K562 (cell line): ENCODE measurements at regions not wholly inside any gene's neighbourhood (a gene's known extent, or its start where the extent isn't known, plus 50 kb on each side); places are given as distances from the start of the nearest gene placed in this dataset.

Source experiments
- ATAC-seq: fragments of 200-7000 bp; cut with Tn5 transposase; 3 replicates; pipeline ENCODE4 v1.9.1; 2020; ENCODE audit warnings: moderate library complexity
- BruUV-seq: library from RNA; stranded (reverse); fragments of 400-500 nt; replicated peaks from 2 replicates; lab custom pipeline; 2021; lab: Mats Ljungman, UMichigan
- CTCF ChIA-PET: fragments of 300-600 bp; formaldehyde crosslinking; extraction: SDS; loops from one replicate; lab custom pipeline; 2021; ENCODE audit warnings: low intra/inter-chr PET ratio; lab: Yijun Ruan, JAX
- POLR2A ChIA-PET: fragments of 300-600, 350-650 bp; sonication (Branson Sonifier 250); formaldehyde crosslinking; extraction: SDS; loops from one replicate; lab custom pipeline; 2021; ENCODE audit warnings: antibody characterized with exemption, inconsistent platforms; lab: Yijun Ruan, JAX
- DNase-seq, 4 experiments: peaks; one replicate each; pipeline versions ENCODE4 v3.0.0 to v3.0.0-alpha.2; 2011 to 2018; ENCODE audit warnings: low spot score in 3 of 4, mixed read lengths in 3 of 4; ENCODE audit errors: extremely low read depth in 1 of 4
- FAIRE-seq: peaks from 2 replicates; lab custom pipeline; 2011; peaks lifted over from hg19 to GRCh38; lab: Jason Lieb, UNC
- H2AFZ ChIP-seq: 2 replicates; pipeline ENCODE4 v1.6.0; 2011; ENCODE audit warnings: low read depth, low read length, control low read depth, inconsistent platforms
- H3K27ac ChIP-seq: fragments of 200-600 bp; 3 replicates; pipeline ENCODE4 v1.8.0; 2011; ENCODE audit warnings: low read depth, mild to moderate bottlenecking, control low read depth, inconsistent platforms, low read length, moderate library complexity, mixed read lengths; ENCODE audit errors: extremely low read depth
- H3K27me3 ChIP-seq, 2 experiments: fragments of 300-600 bp in 1 of 2; 2 replicates in 1 of 2; 3 replicates in 1 of 2; pipeline versions ENCODE4 v1.6.0 to v1.8.0; 2011; ENCODE audit warnings: inconsistent platforms in 2 of 2, low read length in 2 of 2, mild to moderate bottlenecking in 1 of 2, mixed read lengths in 1 of 2, moderate library complexity in 1 of 2; ENCODE audit not compliant: control insufficient read depth in 2 of 2, insufficient read depth in 2 of 2
- H3K36me3 ChIP-seq: fragments of 300-600 bp; 3 replicates; pipeline ENCODE4 v1.8.0; 2011; ENCODE audit warnings: mild to moderate bottlenecking, low read length, inconsistent platforms; ENCODE audit not compliant: control insufficient read depth, insufficient read depth
- H3K4me1 ChIP-seq, 2 experiments: fragments of 200-600 bp in 1 of 2; replicated peaks in 1 of 2; 2 replicates in 1 of 2; 3 replicates in 1 of 2; pipeline versions ENCODE4 v1.5.1 to v1.8.0; 2011; ENCODE audit warnings: inconsistent platforms in 2 of 2, low read length in 2 of 2, mild to moderate bottlenecking in 1 of 2, mixed read lengths in 1 of 2, moderate library complexity in 1 of 2; ENCODE audit not compliant: control insufficient read depth in 2 of 2, insufficient read depth in 2 of 2
- H3K4me2 ChIP-seq: 2 replicates; pipeline ENCODE4 v1.6.1; 2011; ENCODE audit warnings: low read length, control low read depth, inconsistent platforms, mixed read lengths; ENCODE audit not compliant: insufficient read depth
- H3K4me3 ChIP-seq: fragments of 200-600 bp; sonication (generic), shearing (Covaris generic); 2 replicates; pipeline ENCODE4 v1.5.1; 2016; ENCODE audit warnings: control low read depth, inconsistent platforms
- H3K79me2 ChIP-seq: fragments of 200-600 bp; 3 replicates; pipeline ENCODE4 v1.8.0; 2011; ENCODE audit warnings: low read length, inconsistent platforms; ENCODE audit not compliant: control insufficient read depth, insufficient read depth
- H3K9ac ChIP-seq, 2 experiments: 2 replicates each; pipeline versions ENCODE4 v1.6.0 to v1.6.1; 2011; ENCODE audit warnings: low read depth in 2 of 2, low read length in 2 of 2, control low read depth in 1 of 2, inconsistent platforms in 1 of 2, mild to moderate bottlenecking in 1 of 2, mixed read lengths in 1 of 2; ENCODE audit not compliant: insufficient read depth in 1 of 2
- H3K9me1 ChIP-seq: one replicate; pipeline ENCODE4 v1.6.0; 2011; ENCODE audit warnings: inconsistent platforms, mild to moderate bottlenecking, low read length, moderate library complexity; ENCODE audit not compliant: control insufficient read depth, insufficient read depth
- H3K9me3 ChIP-seq: replicated peaks from 2 replicates; pipeline ENCODE4 v1.5.1; 2011; ENCODE audit warnings: low read depth, low read length, inconsistent platforms; ENCODE audit not compliant: control insufficient read depth, insufficient read depth
- H4K20me1 ChIP-seq: replicated peaks from 2 replicates; pipeline ENCODE4 v1.6.1; 2011; ENCODE audit warnings: low read length, inconsistent platforms, mixed read lengths; ENCODE audit not compliant: control insufficient read depth, insufficient read depth
- PTBP1 ChIP-seq: fragments of 200-400 bp; formaldehyde crosslinking; IDR thresholded peaks from 2 replicates; pipeline ENCODE4 v1.6.1; 2017; ENCODE audit warnings: low read depth, low read length
- SRSF1 ChIP-seq: fragments of 200-400 bp; formaldehyde crosslinking; IDR thresholded peaks from 2 replicates; pipeline ENCODE4 v1.6.1; 2017; ENCODE audit warnings: mild to moderate bottlenecking, low read depth, low read length, moderate library complexity
- ZNF445 ChIP-seq: fragments of 250-450 bp; sonication (Bioruptor Pico); IDR thresholded peaks from 2 replicates; pipeline ENCODE4 v1.4.0; 2020; ENCODE audit warnings: low read depth, mild to moderate bottlenecking, moderate library complexity
- WGBS: fragments of 100-300 bp; shearing (Covaris generic); methylation state at CpG from one replicate; pipeline ENCODE4 v1.1.6; 2016; ENCODE audit warnings: low coverage, mixed read lengths; ENCODE audit not compliant: insufficient coverage; ENCODE audit errors: missing lambda C conversion rate; 5-methylcytosine and 5-hydroxymethylcytosine counted together
- in situ Hi-C: fragments of 300-500 bp; cut with MboI; formaldehyde crosslinking; loops from 4 replicates; pipeline ENCODE4 v1.15.0; 2018; ENCODE audit warnings: inconsistent platforms, mixed read lengths
- intact Hi-C: fragments of 100-400 bp; cut with micrococcal nuclease; formaldehyde crosslinking; loops from 2 replicates; pipeline ENCODE4 v1.14.2; 2022
- TF ChIP-seq, protein P1 (sequence below): fragments of 450-650 bp; formaldehyde crosslinking; IDR thresholded peaks from 2 replicates; pipeline ENCODE4 v1.4.0; 2020; ENCODE audit warnings: mild to moderate bottlenecking, mixed read lengths
- TF ChIP-seq, protein P2 (sequence below): fragments of 250-450 bp; sonication (Bioruptor Pico); IDR thresholded peaks from 2 replicates; pipeline ENCODE4 v1.5.0; 2022; ENCODE audit warnings: mild to moderate bottlenecking

GRCh38 chr4:124390861-124391260 lies 321.7 kb downstream of the ANKRD50 start:
- H3K4me3 ChIP-seq, result no peak overlapping the region
- no peaks in the 10 kb centered on the region for H3K4me1 ChIP-seq
- WGBS, result 8% methylated on average over 4 of the region's 4 CpGs
- H3K27ac ChIP-seq, result no peak overlapping the region
- H3K36me3 ChIP-seq, result no peaks in the 10 kb centered on the region
- no peak overlapping the region for H2AFZ ChIP-seq
- no peak for ATAC-seq
- H4K20me1 ChIP-seq, result no peaks in the 10 kb centered on the region
- no TSS peak for BruUV-seq
- ChIA-PET POLR2A (no interaction called here), CTCF (no interaction called here)
- no peak for DNase-seq
- H3K9me1 ChIP-seq, result no peaks in the 10 kb centered on the region
- H3K9ac ChIP-seq, result no peak overlapping the region
- no peaks in the 10 kb centered on the region for H3K27me3 ChIP-seq
- FAIRE-seq, result no peak
- TF ChIP-seq, protein P1, sequence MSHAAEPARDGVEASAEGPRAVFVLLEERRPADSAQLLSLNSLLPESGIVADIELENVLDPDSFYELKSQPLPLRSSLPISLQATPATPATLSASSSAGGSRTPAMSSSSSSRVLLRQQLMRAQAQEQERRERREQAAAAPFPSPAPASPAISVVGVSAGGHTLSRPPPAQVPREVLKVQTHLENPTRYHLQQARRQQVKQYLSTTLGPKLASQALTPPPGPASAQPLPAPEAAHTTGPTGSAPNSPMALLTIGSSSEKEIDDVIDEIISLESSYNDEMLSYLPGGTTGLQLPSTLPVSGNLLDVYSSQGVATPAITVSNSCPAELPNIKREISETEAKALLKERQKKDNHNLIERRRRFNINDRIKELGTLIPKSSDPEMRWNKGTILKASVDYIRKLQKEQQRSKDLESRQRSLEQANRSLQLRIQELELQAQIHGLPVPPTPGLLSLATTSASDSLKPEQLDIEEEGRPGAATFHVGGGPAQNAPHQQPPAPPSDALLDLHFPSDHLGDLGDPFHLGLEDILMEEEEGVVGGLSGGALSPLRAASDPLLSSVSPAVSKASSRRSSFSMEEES, result no peak
- TF ChIP-seq, protein P2, sequence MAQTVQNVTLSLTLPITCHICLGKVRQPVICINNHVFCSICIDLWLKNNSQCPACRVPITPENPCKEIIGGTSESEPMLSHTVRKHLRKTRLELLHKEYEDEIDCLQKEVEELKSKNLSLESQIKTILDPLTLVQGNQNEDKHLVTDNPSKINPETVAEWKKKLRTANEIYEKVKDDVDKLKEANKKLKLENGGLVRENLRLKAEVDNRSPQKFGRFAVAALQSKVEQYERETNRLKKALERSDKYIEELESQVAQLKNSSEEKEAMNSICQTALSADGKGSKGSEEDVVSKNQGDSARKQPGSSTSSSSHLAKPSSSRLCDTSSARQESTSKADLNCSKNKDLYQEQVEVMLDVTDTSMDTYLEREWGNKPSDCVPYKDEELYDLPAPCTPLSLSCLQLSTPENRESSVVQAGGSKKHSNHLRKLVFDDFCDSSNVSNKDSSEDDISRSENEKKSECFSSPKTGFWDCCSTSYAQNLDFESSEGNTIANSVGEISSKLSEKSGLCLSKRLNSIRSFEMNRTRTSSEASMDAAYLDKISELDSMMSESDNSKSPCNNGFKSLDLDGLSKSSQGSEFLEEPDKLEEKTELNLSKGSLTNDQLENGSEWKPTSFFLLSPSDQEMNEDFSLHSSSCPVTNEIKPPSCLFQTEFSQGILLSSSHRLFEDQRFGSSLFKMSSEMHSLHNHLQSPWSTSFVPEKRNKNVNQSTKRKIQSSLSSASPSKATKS (CRISPR knock-in tag), result no peak
- TF ChIP-seq PTBP1 (no peak), SRSF1 (no peak), ZNF445 (no peak)
- no peak overlapping the region for H3K4me2 ChIP-seq
- intact Hi-C loops (no loop called here), in situ Hi-C loops (no loop called here)
- no peaks in the 10 kb centered on the region for H3K9me3 ChIP-seq
- no peaks in the 10 kb centered on the region for H3K79me2 ChIP-seq
